Body of pancreas (tissue), 4 donors: ENCODE measurements at regions not wholly inside any gene's neighbourhood (a gene's known extent, or its start where the extent isn't known, plus 50 kb on each side); places are given as distances from the start of the nearest gene placed in this dataset.
"Not testable (repeated sequence)": the region's sequence is repeated elsewhere in the genome, so short reads cannot be mapped to it uniquely, and the experiment has no call there.

Source experiments
- ATAC-seq: fragments of 150-250 bp; one replicate; pipeline ENCODE4 v1.9.1; 2016
- DNase-seq, 4 donors: peaks; one replicate each; pipeline ENCODE4 v3.0.0-alpha.2; 2019
- H3K27ac ChIP-seq, 4 donors: fragments of 200-600 bp; sonication (generic); 1 replicate in 3 of 4; 2 replicates in 1 of 4; pipeline versions ENCODE4 v1.5.1 to v1.6.1; 2016 to 2019; ENCODE audit warnings: mild to moderate bottlenecking in 1 of 4, mixed read lengths in 1 of 4, moderate library complexity in 1 of 4
- H3K27me3 ChIP-seq, 2 donors: fragments of 200-600 bp; sonication (generic); one replicate each; pipeline ENCODE4 v1.6.0; 2016; ENCODE audit warnings: mild to moderate bottlenecking in 1 of 2
- H3K36me3 ChIP-seq, 2 donors: fragments of 200-600 bp; sonication (generic); replicated peaks in 1 of 2; 2 replicates each; pipeline ENCODE4 v1.5.1; 2016; ENCODE audit warnings: low read depth in 2 of 2; ENCODE audit not compliant: insufficient read depth in 1 of 2
- H3K4me1 ChIP-seq: fragments of 200-600 bp; sonication (generic); one replicate; pipeline ENCODE4 v1.6.0; 2016
- H3K4me3 ChIP-seq, 2 donors: fragments of 200-600 bp; sonication (generic); 1 replicate in 1 of 2; 2 replicates in 1 of 2; pipeline ENCODE4 v1.5.1; 2016 to 2019
- H3K9me3 ChIP-seq, 3 donors: fragments of 200-600 bp; sonication (generic); 1 replicate in 2 of 3; 2 replicates in 1 of 3; pipeline ENCODE4 v1.5.1; 2016
- CTCF ChIP-seq, 7 experiments: fragments of 450-650 bp in 4 of 7; fragments of 200-600 bp in 3 of 7; sonication (generic) in 3 of 7; IDR thresholded peaks; one replicate each; pipeline ENCODE4 v1.5.1; 2016 to 2019; ENCODE audit warnings: antibody characterized with exemption in 7 of 7
- POLR2A ChIP-seq, 3 donors: fragments of 450-650 bp; IDR thresholded peaks; one replicate each; pipeline ENCODE4 v1.6.1; 2016; ENCODE audit warnings: antibody characterized with exemption in 3 of 3, mild to moderate bottlenecking in 2 of 3
- WGBS, 2 donors: methylation state at CpG; one replicate each; pipeline ENCODE4 v1.1.5; 2017; 5-methylcytosine and 5-hydroxymethylcytosine counted together
- intact Hi-C: fragments of 100-400 bp; cut with DNase I; formaldehyde crosslinking; loops from one replicate; pipeline ENCODE4 v1.15.1; 2023

- Histone ChIP-seq H3K4me1 (peaks cover 4% of the 10 kb centered on the region), H3K36me3 (no peaks in the 10 kb centered on the region), H3K4me3 (no peak overlapping the region), H3K9me3 (no peaks in the 10 kb centered on the region), H3K27me3 (no peaks in the 10 kb centered on the region), H3K27ac (no peak overlapping the region)
- intact Hi-C loops, result no loop called here
- WGBS, 2 donors, result 17 to 24% methylated on average over 1 of the region's 1 CpG
- no peak for TF ChIP-seq CTCF (IDR thresholded peaks at IDR 0.05)
- no peak for TF ChIP-seq POLR2A (IDR thresholded peaks at IDR 0.05)
- ATAC-seq, result no peak
- no peak for DNase-seq
Measured at GRCh38 chr4:30866346-30866745, 146.2 kb downstream of the PCDH7 start.

- Histone ChIP-seq H3K36me3 (no peaks in the 10 kb centered on the region), H3K4me1 (peaks cover 4% of the 10 kb centered on the region), H3K4me3 (no peak overlapping the region), H3K27me3 (no peaks in the 10 kb centered on the region), H3K9me3 (no peaks in the 10 kb centered on the region), H3K27ac (no peak overlapping the region)
- no peak for DNase-seq
- 64 to 82% methylated on average over 1 of the region's 1 CpG for WGBS, 2 donors
- no peak for ATAC-seq
- TF ChIP-seq CTCF (IDR thresholded peaks at IDR 0.05) (no peak), POLR2A (IDR thresholded peaks at IDR 0.05) (no peak)
- intact Hi-C loops, result no loop called here
Measured at GRCh38 chr4:30866907-30867306, 146.7 kb downstream of the PCDH7 start.

- Histone ChIP-seq H3K27ac (no peak overlapping the region), H3K4me3 (no peak overlapping the region), H3K4me1 (peaks cover 4% of the 10 kb centered on the region), H3K36me3 (no peaks in the 10 kb centered on the region), H3K27me3 (no peaks in the 10 kb centered on the region), H3K9me3 (no peaks in the 10 kb centered on the region)
- TF ChIP-seq CTCF (IDR thresholded peaks at IDR 0.05) (no peak), POLR2A (IDR thresholded peaks at IDR 0.05) (no peak)
- DNase-seq (no peak), ATAC-seq (no peak)
- intact Hi-C loops, result no loop called here
- 54 to 80% methylated on average over 3 of the region's 3 CpGs for WGBS, 2 donors
Measured at GRCh38 chr4:30867427-30867826, 147.3 kb downstream of the PCDH7 start.

- TF ChIP-seq CTCF (IDR thresholded peaks at IDR 0.05) (no peak), POLR2A (IDR thresholded peaks at IDR 0.05) (no peak)
- DNase-seq (no peak), ATAC-seq (no peak)
- no peak overlapping the region for H3K27ac ChIP-seq
- no peaks in the 10 kb centered on the region for H3K36me3 ChIP-seq
- intact Hi-C loops, result no loop called here
- no peaks in the 10 kb centered on the region for H3K27me3 ChIP-seq
- peaks cover 4% of the 10 kb centered on the region for H3K4me1 ChIP-seq
- no peaks in the 10 kb centered on the region for H3K9me3 ChIP-seq
- no peak overlapping the region for H3K4me3 ChIP-seq
- WGBS, 2 donors, result 59 to 65% methylated on average over 5 of the region's 5 CpGs
Measured at GRCh38 chr4:30868111-30868895, 148.1 kb downstream of the PCDH7 start.

GRCh38 chr4:30869387-30869786 lies 149.2 kb downstream of the PCDH7 start:
- intact Hi-C loops, H3K27me3 ChIP-seq, H3K9me3 ChIP-seq, H3K4me3 ChIP-seq, H3K4me1 ChIP-seq, H3K36me3 ChIP-seq, H3K27ac ChIP-seq, ATAC-seq, DNase-seq: not testable (repeated sequence)
- 29 to 45% methylated on average over 1 of the region's 1 CpG for whole genome bisulfite sequencing, 2 donors
